ENCODE measurements at regions not wholly inside any gene's neighbourhood (a gene's known extent, or its start where the extent isn't known, plus 50 kb on each side); places are given as distances from the start of the nearest gene placed in this dataset.

GRCh38 chr20:16167423-16168130 lies 405.7 kb downstream of the KIF16B start:
- Histone ChIP-seq H2AFZ (ENCODE audit: low read depth, low read length) (no peak overlapping the region), H3K27ac (ENCODE audit: extremely low read depth, low read depth, low read length) (no peak overlapping the region), H3K4me3 (no peak overlapping the region), H3K9me1 (ENCODE audit: control insufficient read depth, insufficient read depth, low read length) (no peaks in the 10 kb centered on the region), H3K9me3 (replicated peaks; ENCODE audit: control insufficient read depth, insufficient read depth, low read depth, low read length) (no peaks in the 10 kb centered on the region), H3K4me2 (ENCODE audit: insufficient read depth, low read length) (no peak overlapping the region), H3K9ac (ENCODE audit: insufficient read depth in 1 of 2, low read depth in 2 of 2, low read length in 2 of 2) (no peak overlapping the region), H3K79me2 (ENCODE audit: control insufficient read depth, insufficient read depth, low read length) (no peaks in the 10 kb centered on the region), H4K20me1 (replicated peaks; ENCODE audit: control insufficient read depth, insufficient read depth, low read length) (no peaks in the 10 kb centered on the region), H3K4me1 (replicated peaks in 1 of 2; ENCODE audit: control insufficient read depth in 2 of 2, insufficient read depth in 2 of 2, low read length in 2 of 2) (no peaks in the 10 kb centered on the region), H3K36me3 (ENCODE audit: control insufficient read depth, insufficient read depth, low read length) (no peaks in the 10 kb centered on the region), H3K27me3 (ENCODE audit: control insufficient read depth in 2 of 2, insufficient read depth in 2 of 2, low read length in 2 of 2) (no peaks in the 10 kb centered on the region)
- FAIRE-seq, result no peak
- ATAC-seq, result no peak
- BruUV-seq (replicated peaks), result no TSS peak
- WGBS (ENCODE audit: insufficient coverage, low coverage, missing lambda C conversion rate), result 17% methylated on average over 2 of the region's 2 CpGs
- intact Hi-C loops (cut with micrococcal nuclease) (no loop called here), in situ Hi-C loops (cut with MboI) (no loop called here)
- no peak for DNase-seq (ENCODE audit: extremely low read depth in 1 of 4, low spot score in 3 of 4)
- ChIA-PET POLR2A (no interaction called here), CTCF (ENCODE audit: low intra/inter-chr PET ratio) (no interaction called here)
- TF ChIP-seq C11orf30 (IDR thresholded peaks at IDR 0.05; ENCODE audit: low read depth), result no peak
- TF ChIP-seq PURB (CRISPR knock-in tag; IDR thresholded peaks at IDR 0.05; ENCODE audit: low read depth), result no peak
- TF ChIP-seq ETV6 (IDR thresholded peaks at IDR 0.05; ENCODE audit: borderline replicate concordance in 1 of 2, low read depth in 2 of 2, low read length in 1 of 2), result no peak
- no peak for TF ChIP-seq ETV6 (CRISPR knock-in tag; IDR thresholded peaks at IDR 0.05; ENCODE audit: borderline replicate concordance)
- TF ChIP-seq ZNF232 (CRISPR knock-in tag; IDR thresholded peaks at IDR 0.05), result no peak
- no peak for TF ChIP-seq PHF8 (IDR thresholded peaks at IDR 0.05; ENCODE audit: borderline replicate concordance, low read length)
- no peak for TF ChIP-seq ZNF316 (IDR thresholded peaks at IDR 0.05)
- TF ChIP-seq TBL1XR1 (IDR thresholded peaks at IDR 0.05; ENCODE audit: low read length in 2 of 2), result no peak
- TF ChIP-seq, protein P1, sequence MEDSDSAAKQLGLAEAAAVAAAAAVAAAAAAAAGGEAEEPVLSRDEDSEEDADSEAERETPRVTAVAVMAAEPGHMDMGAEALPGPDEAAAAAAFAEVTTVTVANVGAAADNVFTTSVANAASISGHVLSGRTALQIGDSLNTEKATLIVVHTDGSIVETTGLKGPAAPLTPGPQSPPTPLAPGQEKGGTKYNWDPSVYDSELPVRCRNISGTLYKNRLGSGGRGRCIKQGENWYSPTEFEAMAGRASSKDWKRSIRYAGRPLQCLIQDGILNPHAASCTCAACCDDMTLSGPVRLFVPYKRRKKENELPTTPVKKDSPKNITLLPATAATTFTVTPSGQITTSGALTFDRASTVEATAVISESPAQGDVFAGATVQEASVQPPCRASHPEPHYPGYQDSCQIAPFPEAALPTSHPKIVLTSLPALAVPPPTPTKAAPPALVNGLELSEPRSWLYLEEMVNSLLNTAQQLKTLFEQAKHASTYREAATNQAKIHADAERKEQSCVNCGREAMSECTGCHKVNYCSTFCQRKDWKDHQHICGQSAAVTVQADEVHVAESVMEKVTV (CRISPR knock-in tag; IDR thresholded peaks at IDR 0.05), result no peak
- no peak for TF ChIP-seq ZNF75A (CRISPR knock-in tag; IDR thresholded peaks at IDR 0.05)

Measured in K562 (cell line).